ENCODE measurements at regions not wholly inside any gene's neighbourhood (a gene's known extent, or its start where the extent isn't known, plus 50 kb on each side); places are given as distances from the start of the nearest gene placed in this dataset.

GRCh38 chr2:8004250-8004681, 677.6 kb upstream of the ID2 start:
- Mint-ChIP-seq H3K9me3 (no peaks in the 10 kb centered on the region), H3K4me1 (ENCODE audit: low read depth) (no peaks in the 10 kb centered on the region), H3K36me3 (ENCODE audit: low read depth) (no peaks in the 10 kb centered on the region), H3K27me3 (ENCODE audit: low read depth) (no peaks in the 10 kb centered on the region), H3K27ac (no peak overlapping the region), H3K4me3 (no peak overlapping the region)
- DNase-seq = no peak
- CTCF ChIA-PET = no interaction called here
- intact Hi-C loops (cut with micrococcal nuclease) = no loop called here

- no peak overlapping the region for H3K27ac Mint-ChIP-seq
- CTCF ChIA-PET = no interaction called here
Measured at GRCh38 chr2:8006181-8006580, 675.7 kb upstream of the ID2 start.

GRCh38 chr2:8006626-8007025, 675.2 kb upstream of the ID2 start:
- Mint-ChIP-seq H3K4me3 (no peak overlapping the region), H3K4me1 (ENCODE audit: low read depth) (no peaks in the 10 kb centered on the region), H3K36me3 (ENCODE audit: low read depth) (no peaks in the 10 kb centered on the region), H3K27me3 (ENCODE audit: low read depth) (no peaks in the 10 kb centered on the region), H3K9me3 (no peaks in the 10 kb centered on the region), H3K27ac (no peak overlapping the region)
- DNase-seq = no peak
- intact Hi-C loops (cut with micrococcal nuclease) = no loop called here
- CTCF ChIA-PET = no interaction called here

More at GRCh38 chr2:8006181-8006580, 675.7 kb upstream of the ID2 start:
- Mint-ChIP-seq H3K4me1 (ENCODE audit: low read depth) (no peaks in the 10 kb centered on the region), H3K9me3 (no peaks in the 10 kb centered on the region), H3K4me3 (no peak overlapping the region), H3K27me3 (ENCODE audit: low read depth) (no peaks in the 10 kb centered on the region), H3K36me3 (ENCODE audit: low read depth) (no peaks in the 10 kb centered on the region)
- intact Hi-C loops (cut with micrococcal nuclease) = no loop called here
- DNase-seq = no peak

- Mint-ChIP-seq H3K4me1 (ENCODE audit: low read depth) (no peaks in the 10 kb centered on the region), H3K36me3 (ENCODE audit: low read depth) (no peaks in the 10 kb centered on the region), H3K4me3 (no peak overlapping the region), H3K9me3 (no peaks in the 10 kb centered on the region), H3K27me3 (ENCODE audit: low read depth) (no peaks in the 10 kb centered on the region), H3K27ac (no peak overlapping the region)
- DNase-seq = no peak
- intact Hi-C loops (cut with micrococcal nuclease) = no loop called here
- CTCF ChIA-PET = interaction anchor here (0.6 kb wide), 1 partner anchor 17 kb away, joined by 3 read pairs; no protein-coding TSS in a partner anchor
Measured at GRCh38 chr2:8009010-8009597, 672.8 kb upstream of the ID2 start.

GRCh38 chr2:8015848-8016600, 665.8 kb upstream of the ID2 start:
- no peaks in the 10 kb centered on the region for H3K9me3 Mint-ChIP-seq
- DNase-seq = no peak
- H3K27me3 Mint-ChIP-seq (ENCODE audit: low read depth) = no peaks in the 10 kb centered on the region
- intact Hi-C loops (cut with micrococcal nuclease) = no loop called here
- no peaks in the 10 kb centered on the region for H3K4me1 Mint-ChIP-seq (ENCODE audit: low read depth)
- CTCF ChIA-PET = no interaction called here
- H3K36me3 Mint-ChIP-seq (ENCODE audit: low read depth) = no peaks in the 10 kb centered on the region
- no peak overlapping the region for H3K27ac Mint-ChIP-seq
- H3K4me3 Mint-ChIP-seq = no peak overlapping the region

GRCh38 chr2:8016688-8017087, 665.2 kb upstream of the ID2 start:
- no peak for DNase-seq
- no peaks in the 10 kb centered on the region for H3K27me3 Mint-ChIP-seq (ENCODE audit: low read depth)
- CTCF ChIA-PET = interaction anchor here (0.5 to 0.6 kb wide), 3 partner anchors 16 to 404 kb away, joined by 3 to 4 read pairs (median 3); no protein-coding TSS in a partner anchor
- H3K4me1 Mint-ChIP-seq (ENCODE audit: low read depth) = no peaks in the 10 kb centered on the region
- intact Hi-C loops (cut with micrococcal nuclease) = no loop called here
- H3K9me3 Mint-ChIP-seq = no peaks in the 10 kb centered on the region
- H3K36me3 Mint-ChIP-seq (ENCODE audit: low read depth) = no peaks in the 10 kb centered on the region
- no peak overlapping the region for H3K4me3 Mint-ChIP-seq
- H3K27ac Mint-ChIP-seq = no peak overlapping the region

- no peak for DNase-seq
- no peak overlapping the region for H3K4me3 Mint-ChIP-seq
- CTCF ChIA-PET = no interaction called here
- no peak overlapping the region for H3K27ac Mint-ChIP-seq
- no peaks in the 10 kb centered on the region for H3K36me3 Mint-ChIP-seq (ENCODE audit: low read depth)
- intact Hi-C loops (cut with micrococcal nuclease) = no loop called here
- no peaks in the 10 kb centered on the region for H3K9me3 Mint-ChIP-seq
- peaks cover 3% of the 10 kb centered on the region for H3K27me3 Mint-ChIP-seq (ENCODE audit: low read depth)
- peaks cover 9% of the 10 kb centered on the region for H3K4me1 Mint-ChIP-seq (ENCODE audit: low read depth)
Measured at GRCh38 chr2:8018956-8019355, 662.9 kb upstream of the ID2 start.

GRCh38 chr2:8019934-8020333, 661.9 kb upstream of the ID2 start:
- CTCF ChIA-PET = interaction anchor here (0.6 kb wide), 1 partner anchor 169 kb away, joined by 3 read pairs; no protein-coding TSS in a partner anchor
- no peak overlapping the region for H3K27ac Mint-ChIP-seq
- DNase-seq = no peak
- intact Hi-C loops (cut with micrococcal nuclease) = no loop called here
- no peak overlapping the region for H3K4me3 Mint-ChIP-seq
- peaks cover 5% of the 10 kb centered on the region for H3K27me3 Mint-ChIP-seq (ENCODE audit: low read depth)
- H3K4me1 Mint-ChIP-seq (ENCODE audit: low read depth) = peaks cover 9% of the 10 kb centered on the region
- no peaks in the 10 kb centered on the region for H3K9me3 Mint-ChIP-seq
- no peaks in the 10 kb centered on the region for H3K36me3 Mint-ChIP-seq (ENCODE audit: low read depth)

GRCh38 chr2:8021921-8022320, 659.9 kb upstream of the ID2 start:
- H3K9me3 Mint-ChIP-seq = no peaks in the 10 kb centered on the region
- peaks cover 5% of the 10 kb centered on the region for H3K27me3 Mint-ChIP-seq (ENCODE audit: low read depth)
- CTCF ChIA-PET = no interaction called here
- peaks cover 9% of the 10 kb centered on the region for H3K4me1 Mint-ChIP-seq (ENCODE audit: low read depth)
- intact Hi-C loops (cut with micrococcal nuclease) = no loop called here
- no peak overlapping the region for H3K27ac Mint-ChIP-seq
- no peak overlapping the region for H3K4me3 Mint-ChIP-seq
- no peak for DNase-seq
- no peaks in the 10 kb centered on the region for H3K36me3 Mint-ChIP-seq (ENCODE audit: low read depth)

GRCh38 chr2:8022908-8023640, 658.8 kb upstream of the ID2 start:
- H3K9me3 Mint-ChIP-seq = no peaks in the 10 kb centered on the region
- DNase-seq = peak; percentile 20
- H3K4me3 Mint-ChIP-seq = no peak overlapping the region
- no peaks in the 10 kb centered on the region for H3K36me3 Mint-ChIP-seq (ENCODE audit: low read depth)
- CTCF ChIA-PET = interaction anchor here (0.9 kb wide), 1 partner anchor 11 kb away, joined by 4 read pairs; no protein-coding TSS in a partner anchor
- H3K27me3 Mint-ChIP-seq (ENCODE audit: low read depth) = peaks cover 8% of the 10 kb centered on the region
- intact Hi-C loops (cut with micrococcal nuclease) = no loop called here
- peaks cover 9% of the 10 kb centered on the region for H3K4me1 Mint-ChIP-seq (ENCODE audit: low read depth)
- no peak overlapping the region for H3K27ac Mint-ChIP-seq

GRCh38 chr2:8024506-8024905, 657.4 kb upstream of the ID2 start:
- H3K27me3 Mint-ChIP-seq (ENCODE audit: low read depth) = peaks cover 8% of the 10 kb centered on the region
- intact Hi-C loops (cut with micrococcal nuclease) = no loop called here
- no peaks in the 10 kb centered on the region for H3K9me3 Mint-ChIP-seq
- H3K27ac Mint-ChIP-seq = no peak overlapping the region
- no peaks in the 10 kb centered on the region for H3K36me3 Mint-ChIP-seq (ENCODE audit: low read depth)
- peaks cover 9% of the 10 kb centered on the region for H3K4me1 Mint-ChIP-seq (ENCODE audit: low read depth)
- H3K4me3 Mint-ChIP-seq = no peak overlapping the region
- CTCF ChIA-PET = no interaction called here
- no peak for DNase-seq

- Mint-ChIP-seq H3K36me3 (ENCODE audit: low read depth) (no peaks in the 10 kb centered on the region), H3K9me3 (no peaks in the 10 kb centered on the region), H3K4me1 (ENCODE audit: low read depth) (peaks cover 9% of the 10 kb centered on the region), H3K27ac (no peak overlapping the region), H3K4me3 (no peak overlapping the region), H3K27me3 (ENCODE audit: low read depth) (peaks cover 8% of the 10 kb centered on the region)
- CTCF ChIA-PET = interaction anchor here (0.6 kb wide), 1 partner anchor 18 kb away, joined by 3 read pairs; no protein-coding TSS in a partner anchor
- DNase-seq = no peak
- intact Hi-C loops (cut with micrococcal nuclease) = no loop called here
Measured at GRCh38 chr2:8026381-8026780, 655.5 kb upstream of the ID2 start.

Data from activated naive CD4-positive, alpha-beta T cell treated with anti-CD3 and anti-CD28 coated beads for 36 hours (primary cell).